IMR-90 (cell line): ENCODE measurements at regions not wholly inside any gene's neighbourhood (a gene's known extent, or its start where the extent isn't known, plus 50 kb on each side); places are given as distances from the start of the nearest gene placed in this dataset.

Experiments
- ATAC-seq: fragments of 200-7000 bp; cut with Tn5 transposase; 2 replicates; pipeline ENCODE4 v1.9.1; 2020; ENCODE audit warnings: low read depth, mild to moderate bottlenecking, moderate library complexity
- BruUV-seq: library from RNA; stranded (reverse); fragments of 400-500 nt; replicated peaks from 2 replicates; lab custom pipeline; 2021; lab: Mats Ljungman, UMichigan
- CTCF ChIA-PET: fragments of 300-600 bp; formaldehyde crosslinking; extraction: SDS; loops from one replicate; lab custom pipeline; 2021; ENCODE audit warnings: antibody characterized with exemption; lab: Yijun Ruan, JAX
- POLR2A ChIA-PET: fragments of 300-600 bp; sonication (Branson Sonifier 250); formaldehyde crosslinking; loops from one replicate; lab custom pipeline; 2022; ENCODE audit warnings: antibody characterized with exemption; ENCODE audit not compliant: unreplicated experiment; lab: Charles Lee
- DNase-seq: peaks from one replicate; pipeline ENCODE4 v3.0.0; 2013
- H2AFZ ChIP-seq: replicated peaks from 2 replicates; pipeline ENCODE3; 2013; ENCODE audit warnings: low read length, mild to moderate bottlenecking; ENCODE audit not compliant: poor library complexity
- H2AK5ac ChIP-seq: 2 replicates; pipeline ENCODE4 v1.6.1; 2013; ENCODE audit warnings: low read depth, low read length, inconsistent platforms
- H2AK9ac ChIP-seq: replicated peaks from 2 replicates; pipeline ENCODE3; 2013; ENCODE audit warnings: mild to moderate bottlenecking, low read depth, low read length, moderate library complexity; ENCODE audit not compliant: poor library complexity
- H2BK120ac ChIP-seq: 2 replicates; pipeline ENCODE4 v1.6.1; 2013; ENCODE audit warnings: low read depth, low read length, inconsistent platforms
- H2BK15ac ChIP-seq: 3 replicates; pipeline ENCODE4 v1.6.1; 2013; ENCODE audit warnings: low read depth, low read length, inconsistent platforms
- H2BK20ac ChIP-seq: 2 replicates; pipeline ENCODE4 v1.6.1; 2013; ENCODE audit warnings: low read depth, mild to moderate bottlenecking, inconsistent platforms, low read length, moderate library complexity
- H2BK5ac ChIP-seq: 2 replicates; pipeline ENCODE4 v1.6.1; 2013; ENCODE audit warnings: mild to moderate bottlenecking, low read depth, low read length, inconsistent platforms; ENCODE audit not compliant: poor library complexity, severe bottlenecking
- H3K14ac ChIP-seq: replicated peaks from 2 replicates; pipeline ENCODE4 v1.6.1; 2013; ENCODE audit warnings: low read depth, low read length, inconsistent platforms
- H3K18ac ChIP-seq: 2 replicates; pipeline ENCODE4 v1.6.1; 2013; ENCODE audit warnings: low read depth, low read length, control low read depth
- H3K23ac ChIP-seq: 2 replicates; pipeline ENCODE4 v1.6.1; 2013; ENCODE audit warnings: low read depth, low read length, inconsistent platforms
- H3K27ac ChIP-seq: 2 replicates; pipeline ENCODE4 v1.5.1; 2013; ENCODE audit warnings: mild to moderate bottlenecking, control low read depth, low read length; ENCODE audit not compliant: insufficient read depth
- H3K27me3 ChIP-seq: 2 replicates; pipeline ENCODE4 v1.6.1; 2013; ENCODE audit warnings: low read length; ENCODE audit not compliant: control insufficient read depth, insufficient read depth
- H3K36me3 ChIP-seq: 2 replicates; pipeline ENCODE4 v1.6.1; 2013; ENCODE audit warnings: low read length, mixed read lengths; ENCODE audit not compliant: control insufficient read depth, insufficient read depth
- H3K4ac ChIP-seq: 2 replicates; pipeline ENCODE4 v1.6.1; 2013; ENCODE audit warnings: low read depth, low read length, inconsistent platforms
- H3K4me1 ChIP-seq: 2 replicates; pipeline ENCODE4 v1.6.1; 2013; ENCODE audit warnings: low read length, mixed read lengths; ENCODE audit not compliant: control insufficient read depth, insufficient read depth
- H3K4me2 ChIP-seq: 2 replicates; pipeline ENCODE4 v1.6.1; 2013; ENCODE audit warnings: low read depth, mild to moderate bottlenecking, control low read depth, low read length, moderate library complexity
- H3K4me3 ChIP-seq: 2 replicates; pipeline ENCODE4 v1.5.1; 2013; ENCODE audit warnings: low read depth, mild to moderate bottlenecking, control low read depth, low read length, moderate library complexity; ENCODE audit not compliant: insufficient read depth
- H3K56ac ChIP-seq: 2 replicates; pipeline ENCODE4 v1.6.1; 2013; ENCODE audit warnings: low read length, inconsistent platforms; ENCODE audit not compliant: insufficient read depth; ENCODE audit errors: extremely low read depth
- H3K79me1 ChIP-seq, 2 experiments: 2 replicates each; pipeline ENCODE4 v1.6.1; 2013; ENCODE audit warnings: low read length in 2 of 2, inconsistent platforms in 1 of 2, low read depth in 1 of 2
- H3K9ac ChIP-seq: 2 replicates; pipeline ENCODE4 v1.6.1; 2013; ENCODE audit warnings: low read depth, low read length, control low read depth
- H3K9me1 ChIP-seq: 2 replicates; pipeline ENCODE4 v1.6.1; 2013; ENCODE audit warnings: low read length, inconsistent platforms; ENCODE audit not compliant: insufficient read depth
- H3K9me3 ChIP-seq: 2 replicates; pipeline ENCODE4 v1.6.1; 2013; ENCODE audit warnings: low read length; ENCODE audit not compliant: control insufficient read depth, insufficient read depth
- H4K20me1 ChIP-seq: 2 replicates; pipeline ENCODE4 v1.6.1; 2013; ENCODE audit warnings: low read length, inconsistent platforms; ENCODE audit not compliant: insufficient read depth
- H4K5ac ChIP-seq: 2 replicates; pipeline ENCODE4 v1.6.1; 2013; ENCODE audit warnings: mild to moderate bottlenecking, low read depth, low read length, control low read depth
- H4K8ac ChIP-seq, 2 experiments: 2 replicates each; pipeline ENCODE4 v1.6.1; 2013; ENCODE audit warnings: low read depth in 2 of 2, low read length in 2 of 2, control low read depth in 1 of 2, inconsistent platforms in 1 of 2
- H4K91ac ChIP-seq: 2 replicates; pipeline ENCODE4 v1.6.1; 2013; ENCODE audit warnings: low read depth, low read length, inconsistent platforms; ENCODE audit not compliant: insufficient read depth
- BHLHE40 ChIP-seq: fragments of 150-350 bp; IDR thresholded peaks from 2 replicates; pipeline ENCODE4 v1.6.1; 2016; ENCODE audit warnings: mild to moderate bottlenecking, low read depth, low read length
- CEBPB ChIP-seq: IDR thresholded peaks from 2 replicates; pipeline ENCODE4 v1.6.1; 2012; ENCODE audit warnings: low read depth, low read length, improper control_type of control experiment
- CHD1 ChIP-seq: IDR thresholded peaks from 2 replicates; pipeline ENCODE4 v1.6.1; 2012; ENCODE audit warnings: low read depth, low read length, improper control_type of control experiment
- FOS ChIP-seq: fragments of 150-350 bp; IDR thresholded peaks from 2 replicates; pipeline ENCODE4 v1.6.1; 2016; ENCODE audit warnings: low read depth, low read length
- MAFK ChIP-seq: IDR thresholded peaks from 2 replicates; pipeline ENCODE4 v1.6.1; 2012; ENCODE audit warnings: low read depth, low read length, improper control_type of control experiment
- MAZ ChIP-seq: IDR thresholded peaks from 2 replicates; pipeline ENCODE4 v1.6.1; 2012; ENCODE audit warnings: low read depth, mild to moderate bottlenecking, low read length, improper control_type of control experiment, moderate library complexity, borderline replicate concordance
- MXI1 ChIP-seq: IDR thresholded peaks from 2 replicates; pipeline ENCODE4 v1.6.1; 2012; ENCODE audit warnings: low read depth, mild to moderate bottlenecking, low read length, moderate library complexity, borderline replicate concordance
- NFE2L2 ChIP-seq: fragments of 150-350 bp; IDR thresholded peaks from 2 replicates; pipeline ENCODE4 v1.6.1; 2016; ENCODE audit warnings: low read depth, mild to moderate bottlenecking, low read length
- POLR2A ChIP-seq: IDR thresholded peaks from 2 replicates; pipeline ENCODE4 v1.6.1; 2012; ENCODE audit warnings: mild to moderate bottlenecking, low read depth, low read length
- RAD21 ChIP-seq: IDR thresholded peaks from 2 replicates; pipeline ENCODE4 v1.6.1; 2012; ENCODE audit warnings: low read length, improper control_type of control experiment
- RCOR1 ChIP-seq: IDR thresholded peaks from 2 replicates; pipeline ENCODE4 v1.6.1; 2012; ENCODE audit warnings: mild to moderate bottlenecking, low read length, improper control_type of control experiment; ENCODE audit not compliant: insufficient replicate concordance
- RFX5 ChIP-seq: IDR thresholded peaks from 2 replicates; pipeline ENCODE4 v1.8.0; 2012; ENCODE audit warnings: low read depth, mild to moderate bottlenecking, low read length, moderate library complexity
- SMC3 ChIP-seq: fragments of 150-350 bp; IDR thresholded peaks from 2 replicates; pipeline ENCODE4 v1.6.1; 2016; ENCODE audit warnings: low read depth, mild to moderate bottlenecking, antibody characterized with exemption, low read length, moderate library complexity
- WGBS, 2 experiments: methylation state at CpG; one replicate each; pipeline versions ENCODE4 v1.1.5 to v1.1.7; 2013; ENCODE audit warnings: missing lambda C conversion rate in 2 of 2; ENCODE audit not compliant: insufficient read length in 1 of 2; ENCODE audit errors: extremely low coverage in 2 of 2; 5-methylcytosine and 5-hydroxymethylcytosine counted together
- dilution Hi-C: fragments of 300-500 bp; cut with HindIII; formaldehyde crosslinking; loops from one replicate; pipeline ENCODE4 v1.14.3; 2018; ENCODE audit warnings: low sequenced_read_pairs; ENCODE audit not compliant: unreplicated experiment
- in situ Hi-C: fragments of 300-500 bp; cut with MboI; formaldehyde crosslinking; loops from 3 replicates; pipeline ENCODE4 v1.14.3; 2019; ENCODE audit warnings: low sequenced_read_pairs, inconsistent platforms, mixed read lengths
- intact Hi-C: fragments of 100-400 bp; cut with micrococcal nuclease; formaldehyde crosslinking; loops from 2 replicates; pipeline ENCODE4 v1.10.0; 2022
- TF ChIP-seq, protein P1 (sequence below): conservative IDR thresholded peaks from 2 replicates; pipeline ENCODE4 v1.5.1; 2012; ENCODE audit warnings: mild to moderate bottlenecking, low read depth, low read length, improper control_type of control experiment
- TF ChIP-seq, protein P2 (sequence below): fragments of 150-350 bp; IDR thresholded peaks from 2 replicates; pipeline ENCODE4 v1.6.1; 2017; ENCODE audit warnings: mild to moderate bottlenecking, antibody characterized with exemption, low read length, low read depth
- TF ChIP-seq, protein P3 (sequence below): fragments of 150-350 bp; IDR thresholded peaks from 2 replicates; pipeline ENCODE4 v1.6.1; 2016; ENCODE audit warnings: low read depth, mild to moderate bottlenecking, low read length, moderate library complexity, borderline replicate concordance

DNA sequence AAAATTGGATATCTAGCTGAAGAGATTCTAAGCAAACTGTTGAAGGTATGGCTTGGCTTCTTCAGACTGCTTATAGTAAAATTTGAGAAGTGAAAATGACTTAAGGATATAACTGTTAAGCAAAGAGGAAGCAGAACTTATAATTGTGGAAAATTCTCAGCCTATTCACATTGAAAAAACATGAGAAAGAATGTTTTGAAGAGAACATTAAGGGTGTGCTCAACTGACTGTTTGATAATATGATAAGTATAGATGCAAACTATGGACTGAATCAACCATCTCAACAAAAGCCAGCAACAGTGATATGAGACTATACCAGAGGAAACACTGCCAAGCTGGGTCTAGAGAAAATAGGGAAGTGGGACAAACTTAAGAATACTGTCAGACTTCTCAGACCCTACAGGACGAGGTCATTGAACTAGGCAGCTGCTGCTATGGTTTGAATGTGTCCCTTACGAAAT, 133.1 kb upstream of the PPP1R3A start:
- no peak overlapping the region for H3K27ac ChIP-seq
- H2AK9ac ChIP-seq, result no peak overlapping the region
- H3K14ac ChIP-seq, result no peak overlapping the region
- in situ Hi-C loops (no loop called here), dilution Hi-C loops (no loop called here), intact Hi-C loops (no loop called here)
- no peak overlapping the region for H2BK5ac ChIP-seq
- TF ChIP-seq, protein P1, sequence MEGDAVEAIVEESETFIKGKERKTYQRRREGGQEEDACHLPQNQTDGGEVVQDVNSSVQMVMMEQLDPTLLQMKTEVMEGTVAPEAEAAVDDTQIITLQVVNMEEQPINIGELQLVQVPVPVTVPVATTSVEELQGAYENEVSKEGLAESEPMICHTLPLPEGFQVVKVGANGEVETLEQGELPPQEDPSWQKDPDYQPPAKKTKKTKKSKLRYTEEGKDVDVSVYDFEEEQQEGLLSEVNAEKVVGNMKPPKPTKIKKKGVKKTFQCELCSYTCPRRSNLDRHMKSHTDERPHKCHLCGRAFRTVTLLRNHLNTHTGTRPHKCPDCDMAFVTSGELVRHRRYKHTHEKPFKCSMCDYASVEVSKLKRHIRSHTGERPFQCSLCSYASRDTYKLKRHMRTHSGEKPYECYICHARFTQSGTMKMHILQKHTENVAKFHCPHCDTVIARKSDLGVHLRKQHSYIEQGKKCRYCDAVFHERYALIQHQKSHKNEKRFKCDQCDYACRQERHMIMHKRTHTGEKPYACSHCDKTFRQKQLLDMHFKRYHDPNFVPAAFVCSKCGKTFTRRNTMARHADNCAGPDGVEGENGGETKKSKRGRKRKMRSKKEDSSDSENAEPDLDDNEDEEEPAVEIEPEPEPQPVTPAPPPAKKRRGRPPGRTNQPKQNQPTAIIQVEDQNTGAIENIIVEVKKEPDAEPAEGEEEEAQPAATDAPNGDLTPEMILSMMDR, result no peak
- TF ChIP-seq, protein P2, sequence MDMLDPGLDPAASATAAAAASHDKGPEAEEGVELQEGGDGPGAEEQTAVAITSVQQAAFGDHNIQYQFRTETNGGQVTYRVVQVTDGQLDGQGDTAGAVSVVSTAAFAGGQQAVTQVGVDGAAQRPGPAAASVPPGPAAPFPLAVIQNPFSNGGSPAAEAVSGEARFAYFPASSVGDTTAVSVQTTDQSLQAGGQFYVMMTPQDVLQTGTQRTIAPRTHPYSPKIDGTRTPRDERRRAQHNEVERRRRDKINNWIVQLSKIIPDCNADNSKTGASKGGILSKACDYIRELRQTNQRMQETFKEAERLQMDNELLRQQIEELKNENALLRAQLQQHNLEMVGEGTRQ, result no peak
- TF ChIP-seq POLR2A, result no peak
- TF ChIP-seq, protein P3, sequence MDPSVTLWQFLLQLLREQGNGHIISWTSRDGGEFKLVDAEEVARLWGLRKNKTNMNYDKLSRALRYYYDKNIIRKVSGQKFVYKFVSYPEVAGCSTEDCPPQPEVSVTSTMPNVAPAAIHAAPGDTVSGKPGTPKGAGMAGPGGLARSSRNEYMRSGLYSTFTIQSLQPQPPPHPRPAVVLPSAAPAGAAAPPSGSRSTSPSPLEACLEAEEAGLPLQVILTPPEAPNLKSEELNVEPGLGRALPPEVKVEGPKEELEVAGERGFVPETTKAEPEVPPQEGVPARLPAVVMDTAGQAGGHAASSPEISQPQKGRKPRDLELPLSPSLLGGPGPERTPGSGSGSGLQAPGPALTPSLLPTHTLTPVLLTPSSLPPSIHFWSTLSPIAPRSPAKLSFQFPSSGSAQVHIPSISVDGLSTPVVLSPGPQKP, result no peak
- no peak for TF ChIP-seq MXI1
- no peak for TF ChIP-seq RFX5
- TF ChIP-seq NFE2L2, result no peak
- no peak for TF ChIP-seq SMC3
- TF ChIP-seq CHD1, result no peak
- no peak for TF ChIP-seq MAZ
- TF ChIP-seq MAFK, result no peak
- no peak for TF ChIP-seq RCOR1
- TF ChIP-seq FOS, result no peak
- TF ChIP-seq BHLHE40, result no peak
- TF ChIP-seq RAD21, result no peak
- TF ChIP-seq CEBPB, result no peak
- no peaks in the 10 kb centered on the region for H3K9me1 ChIP-seq
- no TSS peak for BruUV-seq
- no peaks in the 10 kb centered on the region for H3K9me3 ChIP-seq
- H4K8ac ChIP-seq, result no peak overlapping the region
- no peak overlapping the region for H2AK5ac ChIP-seq
- no peaks in the 10 kb centered on the region for H3K36me3 ChIP-seq
- 0 out of 2 replicates have a peak, but pooled peaks cover 2% of the 10 kb centered on the region for H3K4me1 ChIP-seq
- no peak overlapping the region for H2BK20ac ChIP-seq
- no CpG with 5 or more reads among the region's 2 CpGs for WGBS, 2 experiments
- no peak overlapping the region for H3K4ac ChIP-seq
- no peak for DNase-seq
- H3K4me2 ChIP-seq, result no peak overlapping the region
- no peak overlapping the region for H4K91ac ChIP-seq
- H4K5ac ChIP-seq, result no peak overlapping the region
- H2BK15ac ChIP-seq, result no peak overlapping the region
- H2BK120ac ChIP-seq, result no peak overlapping the region
- H3K23ac ChIP-seq, result no peak overlapping the region
- no peak overlapping the region for H3K18ac ChIP-seq
- no peaks in the 10 kb centered on the region for H4K20me1 ChIP-seq
- no peak overlapping the region for H3K56ac ChIP-seq
- H2AFZ ChIP-seq, result no peak overlapping the region
- H3K79me1 ChIP-seq, result no peaks in the 10 kb centered on the region
- H3K9ac ChIP-seq, result no peak overlapping the region
- ATAC-seq, result no peak
- POLR2A ChIA-PET, result no interaction called here
- CTCF ChIA-PET, result interaction anchor here (0.6 kb wide), 1 partner anchor 243 kb away, joined by 3 read pairs; no protein-coding TSS in a partner anchor
- H3K27me3 ChIP-seq, result no peaks in the 10 kb centered on the region
- no peak overlapping the region for H3K4me3 ChIP-seq
